AG04450 (cell line): ENCODE measurements at regions not wholly inside any gene's neighbourhood (a gene's known extent, or its start where the extent isn't known, plus 50 kb on each side); places are given as distances from the start of the nearest gene placed in this dataset.

ENCODE experiments used
- CTCF ChIA-PET: fragments of 300-600, 350-600 bp; formaldehyde crosslinking; extraction: SDS; loops from one replicate; lab custom pipeline; 2022; ENCODE audit warnings: antibody characterized with exemption, inconsistent platforms; lab: Charles Lee
- POLR2A ChIA-PET: fragments of 350-600 bp; formaldehyde crosslinking; extraction: SDS; loops from one replicate; lab custom pipeline; 2021; ENCODE audit warnings: antibody characterized with exemption, inconsistent platforms; lab: Yijun Ruan, JAX
- DNase-seq: peaks from one replicate; pipeline ENCODE4 v3.0.0-alpha.2; 2011; ENCODE audit warnings: low read depth, low spot score
- H3K27ac ChIP-seq: one replicate; pipeline ENCODE4 v1.5.1; 2012; ENCODE audit warnings: low read depth, low read length, control low read depth
- H3K27me3 ChIP-seq: one replicate; pipeline ENCODE4 v1.6.0; 2012; ENCODE audit warnings: low read length; ENCODE audit not compliant: control insufficient read depth, insufficient read depth
- H3K4me3 ChIP-seq: 2 replicates; pipeline ENCODE4 v1.5.1; 2011; ENCODE audit warnings: mild to moderate bottlenecking, low read depth, low read length, control low read depth
- H3K9me3 ChIP-seq: 2 replicates; pipeline ENCODE4 v1.5.1; 2012; ENCODE audit warnings: low read length; ENCODE audit not compliant: control insufficient read depth, insufficient read depth
- CTCF ChIP-seq: IDR thresholded peaks from 2 replicates; pipeline ENCODE4 v1.5.1; 2011; ENCODE audit warnings: low read depth, low read length, control low read depth, inconsistent platforms

- CTCF ChIA-PET = interaction anchor here (1.1 to 2.8 kb wide), 5 partner anchors 16 to 244 kb away, joined by 3 to 12 read pairs (median 4); no protein-coding TSS in a partner anchor
Measured at GRCh38 chr1:68361346-68361910, 88.3 kb downstream of the RPE65 start.

GRCh38 chr1:68359045-68359444, 90.7 kb downstream of the RPE65 start:
- TF ChIP-seq CTCF = no peak
- DNase-seq = no peak
- Histone ChIP-seq H3K27me3 (no peaks in the 10 kb centered on the region), H3K4me3 (no peak overlapping the region), H3K9me3 (no peaks in the 10 kb centered on the region), H3K27ac (no peak overlapping the region)
- POLR2A ChIA-PET = interaction anchor here (0.6 kb wide), 1 partner anchor 1862 kb away, joined by 4 read pairs; the partner anchor contains the start of gene SRSF11
- CTCF ChIA-PET = interaction anchor here (0.8 to 5.3 kb wide), 6 partner anchors 14 to 275 kb away, joined by 3 to 51 read pairs (median 13); no protein-coding TSS in a partner anchor

More at GRCh38 chr1:68361346-68361910, 88.3 kb downstream of the RPE65 start:
- H3K27ac ChIP-seq = no peak overlapping the region
- POLR2A ChIA-PET = no interaction called here
- no peak for DNase-seq
- H3K27me3 ChIP-seq = no peaks in the 10 kb centered on the region
- no peaks in the 10 kb centered on the region for H3K9me3 ChIP-seq
- no peak for TF ChIP-seq CTCF
- no peak overlapping the region for H3K4me3 ChIP-seq

- no peak for TF ChIP-seq CTCF
- Histone ChIP-seq H3K9me3 (no peaks in the 10 kb centered on the region), H3K4me3 (no peak overlapping the region), H3K27ac (no peak overlapping the region), H3K27me3 (no peaks in the 10 kb centered on the region)
- POLR2A ChIA-PET = interaction anchor here (0.6 kb wide), 1 partner anchor 1863 kb away, joined by 4 read pairs; the partner anchor contains the start of gene SRSF11
- DNase-seq = no peak
- CTCF ChIA-PET = interaction anchor here (0.8 to 5.3 kb wide), 8 partner anchors 14 to 275 kb away, joined by 3 to 51 read pairs (median 6); no protein-coding TSS in a partner anchor
Measured at GRCh38 chr1:68358439-68358838, 91.3 kb downstream of the RPE65 start.

- ChIA-PET CTCF (interaction anchor here (1.1 to 5.3 kb wide), 2 partner anchors 11 to 235 kb away, joined by 4 to 51 read pairs; no protein-coding TSS in a partner anchor), POLR2A (no interaction called here)
- no peak for DNase-seq
- H3K27me3 ChIP-seq = no peaks in the 10 kb centered on the region
- no peaks in the 10 kb centered on the region for H3K9me3 ChIP-seq
- no peak overlapping the region for H3K27ac ChIP-seq
- no peak overlapping the region for H3K4me3 ChIP-seq
- TF ChIP-seq CTCF = no peak
Measured at GRCh38 chr1:68355614-68356013, 94.1 kb downstream of the RPE65 start.

- Histone ChIP-seq H3K9me3 (no peaks in the 10 kb centered on the region), H3K27ac (no peak overlapping the region), H3K27me3 (no peaks in the 10 kb centered on the region), H3K4me3 (no peak overlapping the region)
- DNase-seq = no peak
- CTCF ChIA-PET = interaction anchor here (0.8 to 17.1 kb wide), 4 partner anchors 10 to 234 kb away, joined by 4 to 473 read pairs (median 10); no protein-coding TSS in a partner anchor
- POLR2A ChIA-PET = no interaction called here
- TF ChIP-seq CTCF = no peak
Measured at GRCh38 chr1:68352202-68352601, 97.6 kb downstream of the RPE65 start.
